ENCODE measurements at regions not wholly inside any gene's neighbourhood (a gene's known extent, or its start where the extent isn't known, plus 50 kb on each side); places are given as distances from the start of the nearest gene placed in this dataset.

- no peaks in the 10 kb centered on the region for H3K27me3 ChIP-seq (ENCODE audit: control insufficient read depth in 3 of 3, insufficient read depth in 3 of 3, low read length in 3 of 3)
- peak; percentile 14 to 40 for DNase-seq
- peaks cover 0 to 8% of the 10 kb centered on the region in 2 donors for H3K9me3 ChIP-seq (ENCODE audit: control insufficient read depth in 2 of 2, insufficient read depth in 1 of 2, low read depth in 1 of 2, low read length in 1 of 2)
- WGBS, 3 donors: 40 to 59% (median 48%) methylated on average over 3 of the region's 3 CpGs
- no peaks in the 10 kb centered on the region for H3K4me1 ChIP-seq (ENCODE audit: control insufficient read depth in 3 of 3, insufficient read depth in 2 of 3, low read depth in 1 of 3, low read length in 2 of 3)
- H3K27ac ChIP-seq (ENCODE audit: low read depth in 1 of 3, low read length in 2 of 3): no peak overlapping the region
- H3K36me3 ChIP-seq (ENCODE audit: control insufficient read depth in 3 of 3, insufficient read depth in 2 of 3, low read depth in 1 of 3, low read length in 3 of 3): no peaks in the 10 kb centered on the region
- no peak for FAIRE-seq
- no peak overlapping the region for H3K4me3 ChIP-seq (ENCODE audit: low read depth in 1 of 3, low read length in 3 of 3)
Measured at GRCh38 chr4:93983140-93983539, 154.6 kb downstream of the ATOH1 start.

DNA sequence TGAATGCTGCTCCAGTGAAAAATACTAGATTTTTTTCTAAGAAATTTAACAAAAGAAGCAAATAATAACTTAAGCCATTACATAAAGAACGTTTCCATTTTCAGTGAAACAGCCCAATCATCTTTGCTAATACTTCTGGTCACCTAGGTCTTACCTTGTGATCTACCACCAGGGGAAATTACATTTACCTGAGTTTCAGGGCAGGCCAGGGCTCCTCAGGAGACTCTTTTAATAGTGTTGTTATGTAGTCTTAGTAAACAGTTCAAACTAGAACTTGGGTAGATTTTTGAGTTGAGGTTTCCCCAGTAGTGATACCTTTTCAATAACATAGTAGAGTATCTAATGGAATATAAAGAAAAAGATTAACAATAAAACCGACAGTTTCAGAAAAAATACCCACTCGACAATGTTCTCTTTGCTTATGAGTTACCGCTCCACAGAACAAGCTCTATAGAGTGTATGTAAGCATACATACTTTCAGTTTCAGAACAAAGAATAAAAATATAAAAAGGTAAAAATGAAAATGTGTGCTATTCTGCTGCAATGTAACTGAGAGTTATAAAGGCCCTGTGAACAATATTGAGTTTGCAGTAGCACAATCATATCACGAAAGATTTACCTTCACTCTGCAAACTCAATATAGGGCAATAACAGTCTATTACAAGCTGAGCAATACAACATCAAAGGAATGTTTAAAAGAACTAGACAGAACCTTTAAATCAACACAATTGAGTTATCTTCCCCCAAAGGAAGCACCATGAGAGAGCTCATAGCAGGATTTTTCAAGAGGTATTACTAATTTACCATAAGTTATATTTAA, 165.8 kb downstream of the ATOH1 start:
- Histone ChIP-seq H3K4me1 (ENCODE audit: control insufficient read depth in 3 of 3, insufficient read depth in 2 of 3, low read depth in 1 of 3, low read length in 2 of 3) (no peaks in the 10 kb centered on the region), H3K27me3 (ENCODE audit: control insufficient read depth in 3 of 3, insufficient read depth in 3 of 3, low read length in 3 of 3) (no peaks in the 10 kb centered on the region), H3K4me3 (ENCODE audit: low read depth in 1 of 3, low read length in 3 of 3) (no peak overlapping the region), H3K36me3 (ENCODE audit: control insufficient read depth in 3 of 3, insufficient read depth in 2 of 3, low read depth in 1 of 3, low read length in 3 of 3) (no peaks in the 10 kb centered on the region), H3K9me3 (ENCODE audit: control insufficient read depth in 2 of 2, insufficient read depth in 1 of 2, low read depth in 1 of 2, low read length in 1 of 2) (no peaks in the 10 kb centered on the region), H3K27ac (ENCODE audit: low read depth in 1 of 3, low read length in 2 of 3) (no peak overlapping the region)
- FAIRE-seq: no peak
- 33 to 55% (median 43%) methylated on average over 5 of the region's 5 CpGs for WGBS, 3 donors
- peak in 1 of 2 donors; percentile 14 for DNase-seq

GRCh38 chr4:93996895-93997294, 168.3 kb downstream of the ATOH1 start:
- peaks cover 0 to 4% of the 10 kb centered on the region in 2 donors for H3K9me3 ChIP-seq (ENCODE audit: control insufficient read depth in 2 of 2, insufficient read depth in 1 of 2, low read depth in 1 of 2, low read length in 1 of 2)
- FAIRE-seq: no peak
- H3K4me1 ChIP-seq (ENCODE audit: control insufficient read depth in 3 of 3, insufficient read depth in 2 of 3, low read depth in 1 of 3, low read length in 2 of 3): no peaks in the 10 kb centered on the region
- H3K27ac ChIP-seq (ENCODE audit: low read depth in 1 of 3, low read length in 2 of 3): no peak overlapping the region
- 12 to 65% (median 30%) methylated on average over 1 of the region's 1 CpG for WGBS, 3 donors
- H3K36me3 ChIP-seq (ENCODE audit: control insufficient read depth in 3 of 3, insufficient read depth in 2 of 3, low read depth in 1 of 3, low read length in 3 of 3): no peaks in the 10 kb centered on the region
- H3K27me3 ChIP-seq (ENCODE audit: control insufficient read depth in 3 of 3, insufficient read depth in 3 of 3, low read length in 3 of 3): no peaks in the 10 kb centered on the region
- no peak overlapping the region for H3K4me3 ChIP-seq (ENCODE audit: low read depth in 1 of 3, low read length in 3 of 3)
- DNase-seq: peak; percentile 30 to 56

DNA sequence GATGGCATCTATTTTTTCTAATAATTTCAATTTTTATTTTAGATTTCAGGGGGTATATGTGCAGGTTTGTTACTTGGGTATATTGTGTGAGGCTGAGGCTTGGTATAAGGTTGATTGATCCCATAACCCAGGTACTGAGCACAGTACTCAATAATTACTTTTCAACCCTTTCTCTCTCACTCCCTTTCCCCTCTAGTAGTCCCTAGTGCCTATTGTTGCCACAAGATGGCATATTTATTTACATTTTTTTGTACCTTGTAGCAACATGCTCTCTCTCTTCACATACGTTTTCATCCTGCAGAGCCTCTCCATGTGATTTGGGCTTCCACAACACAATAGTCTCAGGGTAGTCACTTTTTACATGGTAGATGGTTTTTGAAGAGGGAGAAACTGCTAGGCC, 172.0 kb downstream of the ATOH1 start:
- DNase-seq (no peak), FAIRE-seq (no peak)
- Histone ChIP-seq H3K4me3 (ENCODE audit: low read depth in 1 of 3, low read length in 3 of 3) (no peak overlapping the region), H3K36me3 (ENCODE audit: control insufficient read depth in 3 of 3, insufficient read depth in 2 of 3, low read depth in 1 of 3, low read length in 3 of 3) (no peaks in the 10 kb centered on the region), H3K4me1 (ENCODE audit: control insufficient read depth in 3 of 3, insufficient read depth in 2 of 3, low read depth in 1 of 3, low read length in 2 of 3) (no peaks in the 10 kb centered on the region), H3K9me3 (ENCODE audit: control insufficient read depth in 2 of 2, insufficient read depth in 1 of 2, low read depth in 1 of 2, low read length in 1 of 2) (peaks cover 0 to 4% of the 10 kb centered on the region in 2 donors), H3K27ac (ENCODE audit: low read depth in 1 of 3, low read length in 2 of 3) (no peak overlapping the region), H3K27me3 (ENCODE audit: control insufficient read depth in 3 of 3, insufficient read depth in 3 of 3, low read length in 3 of 3) (no peaks in the 10 kb centered on the region)
- 60 to 81% (median 71%) methylated on average over 1 of the region's 1 CpG for WGBS, 3 donors

DNA sequence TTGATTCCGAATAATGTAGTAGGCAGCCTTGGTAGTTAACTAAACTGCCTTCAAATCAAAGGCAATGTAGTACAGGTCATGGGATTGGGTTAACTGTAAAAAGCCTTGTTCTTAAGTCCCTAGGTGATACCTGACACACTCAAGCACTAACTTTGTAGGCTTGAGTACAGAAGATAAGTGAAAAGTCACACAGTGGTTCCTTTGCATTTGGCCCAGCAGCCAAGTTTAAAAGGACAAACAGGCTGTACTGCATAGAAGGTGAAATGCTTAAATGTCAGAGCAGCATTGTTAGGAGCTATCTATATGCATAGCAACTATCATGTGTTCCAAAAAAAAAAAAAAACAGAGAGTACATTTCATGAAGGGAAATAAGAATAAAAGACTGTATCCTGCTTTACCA, 178.4 kb downstream of the ATOH1 start:
- DNase-seq (no peak), FAIRE-seq (no peak)
- 89 to 92% (median 90%) methylated on average over 1 of the region's 1 CpG for WGBS, 3 donors
- Histone ChIP-seq H3K4me3 (ENCODE audit: low read depth in 1 of 3, low read length in 3 of 3) (no peak overlapping the region), H3K4me1 (ENCODE audit: control insufficient read depth in 3 of 3, insufficient read depth in 2 of 3, low read depth in 1 of 3, low read length in 2 of 3) (no peaks in the 10 kb centered on the region), H3K27me3 (ENCODE audit: control insufficient read depth in 3 of 3, insufficient read depth in 3 of 3, low read length in 3 of 3) (no peaks in the 10 kb centered on the region), H3K27ac (ENCODE audit: low read depth in 1 of 3, low read length in 2 of 3) (no peak overlapping the region), H3K36me3 (ENCODE audit: control insufficient read depth in 3 of 3, insufficient read depth in 2 of 3, low read depth in 1 of 3, low read length in 3 of 3) (no peaks in the 10 kb centered on the region), H3K9me3 (ENCODE audit: control insufficient read depth in 2 of 2, insufficient read depth in 1 of 2, low read depth in 1 of 2, low read length in 1 of 2) (no peaks in the 10 kb centered on the region)

DNA sequence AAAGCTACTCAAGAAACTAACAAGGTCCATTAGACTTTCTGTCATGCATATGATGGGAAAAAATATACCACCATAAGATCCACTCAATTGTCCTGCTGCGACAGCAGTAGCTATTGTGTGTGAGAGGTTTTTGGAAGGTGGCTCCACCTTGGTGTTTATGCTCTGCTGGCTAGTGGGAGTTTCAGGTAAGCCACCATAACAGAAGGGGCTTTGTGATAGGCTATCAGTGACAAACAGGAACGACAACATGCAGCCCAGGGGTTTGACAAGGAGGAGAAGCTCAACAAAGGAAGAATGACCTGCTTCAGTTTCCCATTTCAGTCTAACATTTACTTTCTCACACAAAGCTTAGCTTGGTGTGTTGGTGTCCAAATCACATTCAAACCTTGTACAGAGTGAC, 182.6 kb downstream of the ATOH1 start:
- WGBS, 3 donors: 63 to 82% (median 69%) methylated on average over 2 of the region's 2 CpGs
- Histone ChIP-seq H3K4me1 (ENCODE audit: control insufficient read depth in 3 of 3, insufficient read depth in 2 of 3, low read depth in 1 of 3, low read length in 2 of 3) (no peaks in the 10 kb centered on the region), H3K4me3 (ENCODE audit: low read depth in 1 of 3, low read length in 3 of 3) (no peak overlapping the region), H3K27ac (ENCODE audit: low read depth in 1 of 3, low read length in 2 of 3) (no peak overlapping the region), H3K27me3 (ENCODE audit: control insufficient read depth in 3 of 3, insufficient read depth in 3 of 3, low read length in 3 of 3) (no peaks in the 10 kb centered on the region), H3K9me3 (ENCODE audit: control insufficient read depth in 2 of 2, insufficient read depth in 1 of 2, low read depth in 1 of 2, low read length in 1 of 2) (no peaks in the 10 kb centered on the region), H3K36me3 (ENCODE audit: control insufficient read depth in 3 of 3, insufficient read depth in 2 of 3, low read depth in 1 of 3, low read length in 3 of 3) (no peaks in the 10 kb centered on the region)
- FAIRE-seq (no peak), DNase-seq (no peak)

DNA sequence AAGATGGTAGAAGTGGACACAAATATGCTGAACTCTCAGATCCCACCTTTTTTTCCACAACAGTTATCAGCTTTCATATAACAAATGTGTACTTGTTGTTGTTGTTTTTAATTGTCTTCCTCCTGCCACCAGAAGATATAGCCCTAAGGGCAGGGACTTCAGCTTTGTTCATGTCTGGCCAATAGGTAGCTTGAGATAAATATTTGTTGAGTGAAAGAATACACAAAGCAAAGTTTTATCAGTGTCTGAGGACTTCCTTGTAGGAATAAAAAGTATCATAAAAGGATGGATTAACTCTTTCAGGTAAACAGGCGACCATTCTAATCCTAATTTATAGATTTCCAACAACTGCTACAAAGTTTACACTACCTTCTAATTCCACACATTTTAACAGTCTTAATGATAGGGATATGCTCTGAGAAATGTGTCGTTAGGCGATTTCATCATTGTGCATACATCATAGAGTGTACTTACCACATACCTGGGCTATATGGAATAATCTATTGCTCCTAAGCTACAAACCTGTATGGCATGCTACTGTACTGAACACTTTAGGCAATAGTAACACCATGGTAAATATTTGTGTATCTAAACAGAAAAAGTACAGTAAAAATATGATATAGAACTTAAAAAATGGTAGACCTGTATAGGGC, 186.1 kb downstream of the ATOH1 start:
- Histone ChIP-seq H3K27me3 (ENCODE audit: control insufficient read depth in 3 of 3, insufficient read depth in 3 of 3, low read length in 3 of 3) (no peaks in the 10 kb centered on the region), H3K27ac (ENCODE audit: low read depth in 1 of 3, low read length in 2 of 3) (no peak overlapping the region), H3K36me3 (ENCODE audit: control insufficient read depth in 3 of 3, insufficient read depth in 2 of 3, low read depth in 1 of 3, low read length in 3 of 3) (no peaks in the 10 kb centered on the region), H3K9me3 (ENCODE audit: control insufficient read depth in 2 of 2, insufficient read depth in 1 of 2, low read depth in 1 of 2, low read length in 1 of 2) (no peaks in the 10 kb centered on the region), H3K4me1 (ENCODE audit: control insufficient read depth in 3 of 3, insufficient read depth in 2 of 3, low read depth in 1 of 3, low read length in 2 of 3) (no peaks in the 10 kb centered on the region), H3K4me3 (ENCODE audit: low read depth in 1 of 3, low read length in 3 of 3) (no peak overlapping the region)
- DNase-seq (peak in 1 of 2 donors; percentile 7), FAIRE-seq (no peak)
- 71 to 77% (median 75%) methylated on average over 3 of the region's 3 CpGs for WGBS, 3 donors

GRCh38 chr4:94015956-94016355, 187.4 kb downstream of the ATOH1 start:
- WGBS, 3 donors: 74 to 87% (median 81%) methylated on average over 1 of the region's 1 CpG
- FAIRE-seq: no peak

More at GRCh38 chr4:94015956-94016355, 187.4 kb downstream of the ATOH1 start:
- Histone ChIP-seq H3K27ac (ENCODE audit: low read depth in 1 of 3, low read length in 2 of 3) (no peak overlapping the region), H3K36me3 (ENCODE audit: control insufficient read depth in 3 of 3, insufficient read depth in 2 of 3, low read depth in 1 of 3, low read length in 3 of 3) (no peaks in the 10 kb centered on the region), H3K4me1 (ENCODE audit: control insufficient read depth in 3 of 3, insufficient read depth in 2 of 3, low read depth in 1 of 3, low read length in 2 of 3) (no peaks in the 10 kb centered on the region), H3K4me3 (ENCODE audit: low read depth in 1 of 3, low read length in 3 of 3) (no peak overlapping the region), H3K9me3 (ENCODE audit: control insufficient read depth in 2 of 2, insufficient read depth in 1 of 2, low read depth in 1 of 2, low read length in 1 of 2) (no peaks in the 10 kb centered on the region), H3K27me3 (ENCODE audit: control insufficient read depth in 3 of 3, insufficient read depth in 3 of 3, low read length in 3 of 3) (no peaks in the 10 kb centered on the region)
- no peak for DNase-seq

Measured in small intestine (tissue), 7 donors.